GM19240 (cell line): ENCODE measurements at regions not wholly inside any gene's neighbourhood (a gene's known extent, or its start where the extent isn't known, plus 50 kb on each side); places are given as distances from the start of the nearest gene placed in this dataset.
"Not testable (repeated sequence)": the region's sequence is repeated elsewhere in the genome, so short reads cannot be mapped to it uniquely, and the experiment has no call there.

ENCODE experiments used
- DNase-seq: peaks from one replicate; pipeline ENCODE4 v3.0.0; 2011; ENCODE audit warnings: low spot score; ENCODE audit not compliant: insufficient read length

- no peak for DNase-seq
Observed at GRCh38 chr17:20896153-20896649, 146.6 kb downstream of the USP22 start.

GRCh38 chr17:20898726-20899125 lies 144.1 kb downstream of the USP22 start:
- DNase-seq = not testable (repeated sequence)

GRCh38 chr17:20902496-20902895 lies 140.3 kb downstream of the USP22 start:
- DNase-seq = not testable (repeated sequence)

GRCh38 chr17:20903549-20903948 lies 139.3 kb downstream of the USP22 start:
- DNase-seq = not testable (repeated sequence)

GRCh38 chr17:20908313-20909267 lies 134.2 kb downstream of the USP22 start:
- DNase-seq = peak; percentile 67

GRCh38 chr17:20914658-20915057 lies 128.2 kb downstream of the USP22 start:
- no peak for DNase-seq

GRCh38 chr17:20916383-20916782 lies 126.4 kb downstream of the USP22 start:
- no peak for DNase-seq

- not testable (repeated sequence) for DNase-seq
Observed at GRCh38 chr17:20917610-20918306, 125.1 kb downstream of the USP22 start.

- DNase-seq = no peak
Observed at GRCh38 chr17:20920095-20920814, 122.6 kb downstream of the USP22 start.

- no peak for DNase-seq
Observed at GRCh38 chr17:20920815-20921199, 122.0 kb downstream of the USP22 start.

GRCh38 chr17:20922128-20922670 lies 120.6 kb downstream of the USP22 start:
- DNase-seq = no peak

GRCh38 chr17:20924306-20924705 lies 118.5 kb downstream of the USP22 start:
- DNase-seq = no peak

GRCh38 chr17:20925091-20925490 lies 117.7 kb downstream of the USP22 start:
- no peak for DNase-seq

- no peak for DNase-seq
Observed at GRCh38 chr17:20925954-20926353, 116.9 kb downstream of the USP22 start.

GRCh38 chr17:20926532-20926931 lies 116.3 kb downstream of the USP22 start:
- no peak for DNase-seq

- no peak for DNase-seq
Observed at GRCh38 chr17:20927308-20927977, 115.4 kb downstream of the USP22 start.

GRCh38 chr17:20929334-20929733 lies 113.5 kb downstream of the USP22 start:
- DNase-seq = no peak

- no peak for DNase-seq
Observed at GRCh38 chr17:20930081-20930760, 112.6 kb downstream of the USP22 start.

GRCh38 chr17:20933040-20933439 lies 109.8 kb downstream of the USP22 start:
- not testable (repeated sequence) for DNase-seq

GRCh38 chr17:20934288-20934687 lies 108.5 kb downstream of the USP22 start:
- no peak for DNase-seq
